ENCODE measurements at regions not wholly inside any gene's neighbourhood (a gene's known extent, or its start where the extent isn't known, plus 50 kb on each side); places are given as distances from the start of the nearest gene placed in this dataset.

GRCh38 chr9:124205686-124206352 lies 51.9 kb upstream of the NEK6 start:
- TF ChIP-seq CTCF (IDR thresholded peaks at IDR 0.05; ENCODE audit: insufficient read depth, low read length) (no peak), POLR2AphosphoS5 (IDR thresholded peaks at IDR 0.05; ENCODE audit: low read depth) (no peak), REST (IDR thresholded peaks at IDR 0.05; ENCODE audit: insufficient replicate concordance, low read depth) (no peak), GABPA (IDR thresholded peaks at IDR 0.05; ENCODE audit: low read depth) (no peak)
